ENCODE measurements at regions not wholly inside any gene's neighbourhood (a gene's known extent, or its start where the extent isn't known, plus 50 kb on each side); places are given as distances from the start of the nearest gene placed in this dataset.

- Mint-ChIP-seq H3K36me3 (no peaks in the 10 kb centered on the region), H3K4me1 (no peaks in the 10 kb centered on the region)
These were observed 323.1 kb upstream of the TNP1 start for GRCh38 chr2:217182926-217183325.

GRCh38 chr2:217181512-217181911 lies 321.6 kb upstream of the TNP1 start:
- H3K4me3 Mint-ChIP-seq = no peak overlapping the region
- H3K9me3 Mint-ChIP-seq = peaks cover 2 to 4% (median 3%) of the 10 kb centered on the region in 3 donors
- H3K27ac Mint-ChIP-seq = no peak overlapping the region
- no peaks in the 10 kb centered on the region for H3K36me3 Mint-ChIP-seq
- H3K27me3 Mint-ChIP-seq = peaks cover 2% of the 10 kb centered on the region
- no peaks in the 10 kb centered on the region for H3K4me1 Mint-ChIP-seq

More at GRCh38 chr2:217182926-217183325, 323.1 kb upstream of the TNP1 start:
- no peak overlapping the region for H3K4me3 Mint-ChIP-seq
- H3K27ac Mint-ChIP-seq = no peak overlapping the region
- peaks cover 7% of the 10 kb centered on the region for H3K27me3 Mint-ChIP-seq
- H3K9me3 Mint-ChIP-seq = peaks cover 2 to 4% (median 3%) of the 10 kb centered on the region in 3 donors

- Mint-ChIP-seq H3K36me3 (no peaks in the 10 kb centered on the region), H3K4me1 (no peaks in the 10 kb centered on the region), H3K4me3 (no peak overlapping the region), H3K27me3 (peaks cover 2% of the 10 kb centered on the region), H3K27ac (no peak overlapping the region), H3K9me3 (peaks cover 2 to 6% (median 4%) of the 10 kb centered on the region in 3 donors)
These were observed 320.0 kb upstream of the TNP1 start for GRCh38 chr2:217179854-217180253.

GRCh38 chr2:217178341-217178740 lies 318.5 kb upstream of the TNP1 start:
- Mint-ChIP-seq H3K27me3 (peaks cover 4% of the 10 kb centered on the region), H3K27ac (no peak overlapping the region), H3K9me3 (peaks cover 2 to 6% (median 4%) of the 10 kb centered on the region in 3 donors)

GRCh38 chr2:217177720-217178119 lies 317.9 kb upstream of the TNP1 start:
- no peaks in the 10 kb centered on the region for H3K4me1 Mint-ChIP-seq
- no peak overlapping the region for H3K4me3 Mint-ChIP-seq
- peaks cover 2 to 6% (median 4%) of the 10 kb centered on the region in 3 donors for H3K9me3 Mint-ChIP-seq
- no peak overlapping the region for H3K27ac Mint-ChIP-seq
- no peaks in the 10 kb centered on the region for H3K36me3 Mint-ChIP-seq
- H3K27me3 Mint-ChIP-seq = peaks cover 4% of the 10 kb centered on the region

More at GRCh38 chr2:217178341-217178740, 318.5 kb upstream of the TNP1 start:
- Mint-ChIP-seq H3K4me3 (no peak overlapping the region), H3K4me1 (no peaks in the 10 kb centered on the region), H3K36me3 (no peaks in the 10 kb centered on the region)

- Mint-ChIP-seq H3K4me1 (no peaks in the 10 kb centered on the region), H3K9me3 (peaks cover 0 to 3% (median 0%) of the 10 kb centered on the region in 3 donors), H3K4me3 (no peak overlapping the region), H3K27ac (no peak overlapping the region), H3K27me3 (peaks cover 7% of the 10 kb centered on the region), H3K36me3 (peaks cover 3% of the 10 kb centered on the region)
These were observed 312.0 kb upstream of the TNP1 start for GRCh38 chr2:217171874-217172273.

GRCh38 chr2:217168496-217168895 lies 308.6 kb upstream of the TNP1 start:
- H3K4me3 Mint-ChIP-seq = no peak overlapping the region
- H3K36me3 Mint-ChIP-seq = peaks cover 6% of the 10 kb centered on the region
- no peak overlapping the region for H3K27ac Mint-ChIP-seq
- peaks cover 5% of the 10 kb centered on the region for H3K27me3 Mint-ChIP-seq
- H3K4me1 Mint-ChIP-seq = no peaks in the 10 kb centered on the region
- H3K9me3 Mint-ChIP-seq = no peaks in the 10 kb centered on the region

GRCh38 chr2:217167531-217167930 lies 307.7 kb upstream of the TNP1 start:
- peaks cover 6% of the 10 kb centered on the region for H3K36me3 Mint-ChIP-seq
- H3K4me3 Mint-ChIP-seq = no peak overlapping the region
- H3K9me3 Mint-ChIP-seq = no peaks in the 10 kb centered on the region
- H3K27me3 Mint-ChIP-seq = peaks cover 12% of the 10 kb centered on the region
- no peaks in the 10 kb centered on the region for H3K4me1 Mint-ChIP-seq
- H3K27ac Mint-ChIP-seq = no peak overlapping the region

GRCh38 chr2:217166241-217166850 lies 306.5 kb upstream of the TNP1 start:
- Mint-ChIP-seq H3K27me3 (peaks cover 20% of the 10 kb centered on the region), H3K9me3 (no peaks in the 10 kb centered on the region), H3K4me3 (no peak overlapping the region), H3K27ac (no peak overlapping the region), H3K4me1 (no peaks in the 10 kb centered on the region), H3K36me3 (peaks cover 6% of the 10 kb centered on the region)

GRCh38 chr2:217165547-217165946 lies 305.7 kb upstream of the TNP1 start:
- peaks cover 23% of the 10 kb centered on the region for H3K27me3 Mint-ChIP-seq

GRCh38 chr2:217163987-217164386 lies 304.1 kb upstream of the TNP1 start:
- Mint-ChIP-seq H3K27me3 (peaks cover 32% of the 10 kb centered on the region), H3K4me3 (no peak overlapping the region), H3K36me3 (peaks cover 2% of the 10 kb centered on the region), H3K4me1 (peaks cover 0 to 1% (median 0%) of the 10 kb centered on the region in 3 donors), H3K9me3 (no peaks in the 10 kb centered on the region), H3K27ac (no peak overlapping the region)

More at GRCh38 chr2:217165547-217165946, 305.7 kb upstream of the TNP1 start:
- Mint-ChIP-seq H3K4me1 (peaks cover 0 to 1% (median 0%) of the 10 kb centered on the region in 3 donors), H3K36me3 (peaks cover 2% of the 10 kb centered on the region), H3K27ac (no peak overlapping the region), H3K4me3 (no peak overlapping the region), H3K9me3 (no peaks in the 10 kb centered on the region)

- Mint-ChIP-seq H3K4me3 (no peak overlapping the region), H3K27ac (no peak overlapping the region), H3K4me1 (peaks cover 0 to 1% (median 0%) of the 10 kb centered on the region in 3 donors), H3K27me3 (peaks cover 28% of the 10 kb centered on the region), H3K9me3 (peaks cover 0 to 3% (median 0%) of the 10 kb centered on the region in 3 donors), H3K36me3 (peaks cover 2% of the 10 kb centered on the region)
These were observed 302.7 kb upstream of the TNP1 start for GRCh38 chr2:217162533-217162932.

- Mint-ChIP-seq H3K4me1 (peaks cover 0 to 1% (median 0%) of the 10 kb centered on the region in 3 donors), H3K9me3 (peaks cover 0 to 3% (median 0%) of the 10 kb centered on the region in 3 donors), H3K4me3 (no peak overlapping the region), H3K36me3 (peaks cover 2% of the 10 kb centered on the region), H3K27me3 (peaks cover 31% of the 10 kb centered on the region), H3K27ac (no peak overlapping the region)
These were observed 301.4 kb upstream of the TNP1 start for GRCh38 chr2:217160978-217161973.

GRCh38 chr2:217160103-217160743 lies 300.4 kb upstream of the TNP1 start:
- Mint-ChIP-seq H3K4me3 (no peak overlapping the region), H3K27ac (no peak overlapping the region), H3K36me3 (peaks cover 2% of the 10 kb centered on the region), H3K9me3 (peaks cover 0 to 3% (median 0%) of the 10 kb centered on the region in 3 donors), H3K27me3 (peaks cover 31% of the 10 kb centered on the region), H3K4me1 (peaks cover 0 to 1% (median 0%) of the 10 kb centered on the region in 3 donors)

GRCh38 chr2:217158928-217159327 lies 299.1 kb upstream of the TNP1 start:
- H3K27me3 Mint-ChIP-seq = peaks cover 31% of the 10 kb centered on the region
- H3K4me1 Mint-ChIP-seq = peaks cover 0 to 1% (median 0%) of the 10 kb centered on the region in 3 donors
- H3K9me3 Mint-ChIP-seq = peaks cover 0 to 3% (median 0%) of the 10 kb centered on the region in 3 donors
- no peak overlapping the region for H3K27ac Mint-ChIP-seq
- no peak overlapping the region for H3K4me3 Mint-ChIP-seq
- H3K36me3 Mint-ChIP-seq = no peaks in the 10 kb centered on the region

All from IgD-negative memory B cell (primary cell).